Lower leg skin (tissue), 3 donors: ENCODE measurements at regions not wholly inside any gene's neighbourhood (a gene's known extent, or its start where the extent isn't known, plus 50 kb on each side); places are given as distances from the start of the nearest gene placed in this dataset.

ENCODE experiments used
- POLR2A ChIP-seq, 2 donors: fragments of 450-650 bp; IDR thresholded peaks; one replicate each; pipeline ENCODE4 v1.6.1; 2016 to 2017; ENCODE audit warnings: antibody characterized with exemption in 2 of 2, mild to moderate bottlenecking in 1 of 2, moderate library complexity in 1 of 2
- TF ChIP-seq, protein P1 (sequence below), 3 donors: fragments of 450-650 bp; IDR thresholded peaks; one replicate each; pipeline ENCODE4 v1.5.1; 2016; ENCODE audit warnings: antibody characterized with exemption in 3 of 3, mild to moderate bottlenecking in 3 of 3, moderate library complexity in 2 of 3

DNA sequence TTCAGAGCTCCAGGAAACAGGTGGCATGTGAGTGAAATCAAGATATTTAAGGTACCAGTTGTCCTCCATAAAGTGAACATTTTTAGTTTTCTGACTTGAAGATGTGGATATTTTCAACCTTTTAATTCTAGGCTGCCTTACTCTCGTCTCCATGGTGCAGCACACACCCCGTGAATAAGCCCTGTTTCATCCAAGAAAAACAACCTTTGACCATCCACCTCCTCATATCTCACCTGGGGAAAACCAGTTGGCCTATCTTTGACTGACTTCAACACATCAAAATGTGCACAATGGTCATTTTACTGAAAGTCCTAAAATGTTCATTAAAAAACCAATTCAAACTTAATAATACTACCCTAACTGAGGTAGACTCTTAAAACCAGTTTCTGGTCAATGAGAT, 73.8 kb upstream of the CD2AP start:
- TF ChIP-seq, protein P1, sequence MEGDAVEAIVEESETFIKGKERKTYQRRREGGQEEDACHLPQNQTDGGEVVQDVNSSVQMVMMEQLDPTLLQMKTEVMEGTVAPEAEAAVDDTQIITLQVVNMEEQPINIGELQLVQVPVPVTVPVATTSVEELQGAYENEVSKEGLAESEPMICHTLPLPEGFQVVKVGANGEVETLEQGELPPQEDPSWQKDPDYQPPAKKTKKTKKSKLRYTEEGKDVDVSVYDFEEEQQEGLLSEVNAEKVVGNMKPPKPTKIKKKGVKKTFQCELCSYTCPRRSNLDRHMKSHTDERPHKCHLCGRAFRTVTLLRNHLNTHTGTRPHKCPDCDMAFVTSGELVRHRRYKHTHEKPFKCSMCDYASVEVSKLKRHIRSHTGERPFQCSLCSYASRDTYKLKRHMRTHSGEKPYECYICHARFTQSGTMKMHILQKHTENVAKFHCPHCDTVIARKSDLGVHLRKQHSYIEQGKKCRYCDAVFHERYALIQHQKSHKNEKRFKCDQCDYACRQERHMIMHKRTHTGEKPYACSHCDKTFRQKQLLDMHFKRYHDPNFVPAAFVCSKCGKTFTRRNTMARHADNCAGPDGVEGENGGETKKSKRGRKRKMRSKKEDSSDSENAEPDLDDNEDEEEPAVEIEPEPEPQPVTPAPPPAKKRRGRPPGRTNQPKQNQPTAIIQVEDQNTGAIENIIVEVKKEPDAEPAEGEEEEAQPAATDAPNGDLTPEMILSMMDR (IDR thresholded peaks at IDR 0.05), result no peak
- no peak for TF ChIP-seq POLR2A (IDR thresholded peaks at IDR 0.05)
